HG03095 (cell line): ENCODE measurements at regions not wholly inside any gene's neighbourhood (a gene's known extent, or its start where the extent isn't known, plus 50 kb on each side); places are given as distances from the start of the nearest gene placed in this dataset.

Source experiments
- ATAC-seq: cut with Tn5 transposase; IDR thresholded peaks from one replicate; pipeline ENCODE4 v1.9.1; 2021; ENCODE audit warnings: moderate library complexity; ENCODE audit not compliant: unreplicated experiment

DNA sequence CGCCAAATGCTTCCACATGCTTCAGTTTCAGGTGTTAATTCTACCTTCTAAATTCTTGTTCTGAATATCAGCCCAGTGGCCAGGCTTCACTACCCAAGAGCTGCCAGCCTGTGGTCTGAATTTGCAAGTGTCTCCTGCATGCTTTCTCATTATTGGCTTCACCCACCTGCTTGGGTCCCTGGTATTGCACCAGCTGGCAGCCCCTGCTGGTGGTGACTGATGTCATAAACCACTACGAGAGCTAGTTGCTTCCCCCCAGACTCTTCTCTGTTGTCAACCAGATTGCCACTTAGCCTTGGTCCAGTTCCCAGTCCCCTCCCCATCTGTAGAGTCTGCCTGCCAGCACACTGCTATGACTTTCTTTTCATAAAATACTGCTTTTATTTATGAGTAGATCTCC lies 197.7 kb upstream of the DUSP10 start:
- ATAC-seq: peak; percentile 51

DNA sequence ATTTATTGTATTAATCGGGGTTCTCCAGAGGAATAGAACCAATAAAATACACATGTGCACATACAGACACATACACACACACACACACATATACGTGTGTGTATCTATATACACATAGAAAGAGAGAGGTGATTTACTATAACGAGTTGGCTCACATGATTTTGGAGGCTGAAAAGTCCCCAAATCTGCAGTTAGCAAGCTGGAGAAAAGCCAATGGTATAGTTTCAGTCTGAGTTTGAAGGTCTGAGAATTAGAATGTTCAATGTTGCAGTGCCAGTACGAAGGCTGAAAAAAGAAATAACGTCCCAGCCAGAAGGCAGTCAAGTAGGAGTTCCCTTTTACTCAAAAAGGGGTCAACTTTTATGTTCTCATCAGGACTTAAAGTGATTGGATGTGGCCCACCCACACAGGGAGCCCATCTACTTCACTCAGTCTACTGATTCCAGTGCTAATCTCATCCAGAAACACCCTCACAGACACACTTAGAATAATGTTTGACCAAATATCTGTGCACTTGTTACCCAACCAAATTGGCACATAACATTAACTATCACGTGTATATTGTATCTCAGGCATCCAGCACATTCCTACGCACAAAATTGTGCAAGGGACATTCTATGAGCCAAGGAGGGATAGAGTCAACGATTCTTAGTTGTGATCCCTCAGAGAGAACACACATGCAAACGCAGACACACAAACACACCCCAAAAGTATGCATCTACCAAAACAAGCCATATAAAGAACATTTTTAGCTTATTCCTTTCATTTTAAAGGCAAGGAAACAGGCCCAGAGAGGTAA lies 195.5 kb upstream of the DUSP10 start:
- no peak for ATAC-seq

DNA sequence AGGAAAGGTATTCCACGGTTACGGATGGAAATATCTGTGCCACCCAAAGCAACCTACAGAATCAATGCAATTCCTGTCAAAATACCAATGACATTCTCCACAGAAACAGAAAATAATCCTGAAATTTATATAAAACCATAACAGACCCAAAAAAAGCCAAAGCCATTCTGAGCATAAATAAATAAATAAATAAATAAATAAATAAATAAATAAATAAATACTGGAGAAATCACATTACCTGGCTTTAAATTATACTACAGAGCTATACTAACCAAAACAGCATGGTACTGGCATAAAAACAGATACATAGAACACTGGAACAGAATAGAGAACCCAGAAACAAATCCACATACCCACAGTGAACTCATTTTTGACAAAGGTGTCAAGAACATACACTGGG lies 191.9 kb upstream of the DUSP10 start:
- ATAC-seq: no peak

DNA sequence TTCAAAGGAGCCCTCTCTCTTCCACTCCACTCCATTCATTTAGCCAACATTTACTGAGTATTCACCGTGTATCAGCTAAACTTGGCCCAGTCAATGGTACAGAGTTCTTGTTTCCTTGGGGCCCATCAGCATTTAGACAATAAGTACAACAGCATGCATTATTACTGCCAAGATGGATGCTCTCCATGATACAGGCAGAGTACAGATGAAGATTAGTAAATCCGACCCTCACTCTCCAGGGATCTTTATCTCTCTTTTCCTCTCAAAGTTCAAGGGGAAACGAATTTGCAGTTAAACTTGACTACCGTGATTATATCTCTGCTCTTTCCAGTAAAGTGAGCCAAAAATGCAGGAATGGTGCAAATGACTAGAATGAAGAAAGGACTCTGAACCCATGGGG lies 184.6 kb upstream of the DUSP10 start:
- ATAC-seq: no peak

DNA sequence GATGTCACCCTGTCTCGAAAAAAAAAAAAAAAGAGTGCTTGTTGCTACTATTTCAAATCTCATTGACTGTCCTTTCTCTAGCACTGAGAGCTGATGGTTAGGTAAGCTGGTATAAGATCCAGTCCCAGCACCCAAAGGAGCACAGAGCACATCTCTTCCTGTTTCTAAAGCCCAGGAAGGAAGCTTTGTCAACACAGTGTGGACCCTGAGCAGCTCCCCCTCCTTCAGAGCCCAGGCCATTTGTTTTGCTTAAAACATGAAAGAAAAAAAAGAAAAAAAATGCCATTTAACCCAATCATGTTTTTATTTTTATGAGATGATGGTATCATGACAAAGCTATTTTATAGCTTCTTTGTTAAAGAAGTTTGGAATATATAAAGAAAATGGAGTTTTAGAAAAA lies 184.1 kb upstream of the DUSP10 start:
- ATAC-seq: no peak

DNA sequence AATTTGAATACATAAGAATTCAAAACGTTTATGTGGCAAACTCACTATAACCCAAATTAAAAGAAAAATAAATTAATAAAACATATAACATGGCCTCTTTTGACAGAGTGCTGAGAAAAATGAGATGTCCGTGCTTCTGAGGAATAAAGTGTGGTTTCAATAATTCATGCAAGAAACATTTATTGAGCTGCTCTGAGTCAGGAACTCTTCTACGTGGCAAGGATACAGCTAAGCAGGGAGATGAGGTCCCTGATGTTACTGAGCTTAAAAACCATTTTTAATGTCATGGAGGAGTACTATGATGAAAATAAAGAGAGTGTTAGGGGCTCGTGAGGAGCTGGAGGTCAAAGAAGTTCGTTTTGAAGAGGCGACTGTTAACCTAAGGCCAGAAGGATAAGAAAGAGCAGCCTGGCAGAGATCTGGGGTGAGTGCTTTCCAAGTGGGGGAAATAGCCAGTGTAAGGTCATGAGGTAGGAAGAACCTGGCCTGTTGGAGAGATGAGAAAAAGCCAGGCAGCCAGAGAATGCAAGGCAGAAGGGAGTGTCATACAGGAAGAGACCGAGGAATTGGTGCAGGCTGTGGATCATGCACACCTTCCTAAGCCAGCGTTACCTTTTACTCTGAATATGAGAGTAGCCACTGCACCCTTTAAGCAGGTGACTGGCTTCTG lies 182.2 kb upstream of the DUSP10 start:
- ATAC-seq: no peak

DNA sequence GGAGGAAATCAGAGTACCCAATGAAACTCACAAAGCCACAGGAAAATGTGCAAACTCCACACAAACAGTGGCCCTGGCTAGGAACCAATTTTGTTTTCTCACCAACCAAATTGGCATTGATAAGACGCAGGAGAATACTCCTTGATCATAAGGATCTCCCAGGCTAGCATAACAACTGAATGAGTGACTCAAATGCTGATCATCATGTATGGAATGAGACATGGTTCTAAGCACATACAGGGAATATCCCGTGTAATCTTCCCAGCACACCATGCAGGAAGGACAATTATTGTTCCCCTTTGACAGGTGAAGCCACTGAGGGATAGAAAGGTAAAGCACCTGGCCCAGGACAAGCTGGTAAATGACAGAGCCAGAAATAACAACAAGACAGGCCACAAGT lies 180.0 kb upstream of the DUSP10 start:
- no peak for ATAC-seq

DNA sequence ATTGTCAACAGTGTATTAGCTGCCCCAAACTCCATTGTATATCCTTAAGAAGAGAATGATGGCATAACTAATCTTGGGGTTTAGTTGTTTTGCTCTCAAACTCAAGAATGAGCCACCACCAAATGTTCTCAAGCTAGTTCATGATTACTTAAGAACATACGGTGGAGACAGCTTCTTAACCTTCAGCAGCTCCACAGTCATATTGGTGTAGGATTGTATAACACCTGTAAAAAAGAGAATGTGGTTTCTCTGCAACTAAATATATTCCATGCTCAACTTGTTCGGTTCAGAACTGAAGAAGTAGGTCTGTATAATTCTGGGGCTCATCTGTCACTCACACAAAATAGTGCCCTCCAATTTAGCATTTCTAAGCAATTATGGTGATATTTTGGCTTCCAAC lies 177.9 kb upstream of the DUSP10 start:
- no peak for ATAC-seq

DNA sequence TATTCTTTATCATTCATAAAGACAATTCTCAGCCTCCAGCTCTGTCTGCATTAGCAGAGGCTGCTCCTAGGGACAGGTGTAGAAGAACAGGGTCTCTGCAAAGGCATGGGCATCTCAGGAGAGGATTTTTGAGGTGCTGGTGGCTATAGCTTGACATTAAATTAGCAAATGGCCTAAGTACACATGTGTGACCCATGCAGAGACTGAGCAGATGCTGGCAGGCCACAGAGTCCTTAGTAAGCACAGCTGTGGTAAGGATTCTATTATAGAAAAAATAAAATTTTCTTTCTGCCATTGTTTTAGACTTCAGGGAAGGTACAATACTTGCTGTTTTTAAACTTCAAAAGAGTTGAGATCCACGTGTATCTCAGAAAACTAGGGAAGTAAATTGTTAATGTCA lies 177.5 kb upstream of the DUSP10 start:
- no peak for ATAC-seq

DNA sequence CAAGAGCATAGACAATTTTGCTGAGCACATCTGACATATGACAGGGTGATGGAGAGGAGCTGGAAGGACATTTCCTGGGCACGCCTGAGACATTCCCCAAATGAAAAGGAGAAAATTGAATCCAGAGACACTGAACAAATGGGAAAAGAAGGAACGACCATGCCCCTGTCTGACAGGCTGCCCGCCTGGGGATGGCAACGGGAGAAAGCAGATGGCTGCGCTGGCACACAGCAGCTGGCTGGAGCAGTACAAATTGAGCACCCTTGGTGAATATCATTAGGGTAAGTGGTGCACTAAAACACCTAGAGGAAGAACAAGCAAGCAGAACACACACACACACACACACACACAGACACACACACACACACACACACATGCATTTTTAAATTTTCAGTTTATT lies 174.3 kb upstream of the DUSP10 start:
- no peak for ATAC-seq

DNA sequence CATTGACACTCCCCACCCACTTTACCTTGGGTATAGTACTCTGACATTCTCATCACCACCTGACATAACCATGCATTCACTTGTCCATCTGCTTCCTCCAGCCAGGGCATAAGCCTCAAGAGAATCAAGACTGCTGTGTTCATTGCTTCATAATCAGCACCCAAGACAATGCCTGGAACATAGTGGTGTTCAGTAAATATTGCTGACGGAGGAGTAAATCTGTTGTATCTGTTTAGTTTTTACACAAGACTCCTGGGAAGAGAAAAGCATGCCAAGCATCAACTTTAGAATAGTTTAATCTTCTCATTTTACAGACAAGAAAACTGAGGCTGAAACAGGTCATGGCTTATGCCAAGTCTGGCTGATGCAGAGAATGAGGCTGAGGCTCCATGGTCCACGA lies 173.9 kb upstream of the DUSP10 start:
- no peak for ATAC-seq

DNA sequence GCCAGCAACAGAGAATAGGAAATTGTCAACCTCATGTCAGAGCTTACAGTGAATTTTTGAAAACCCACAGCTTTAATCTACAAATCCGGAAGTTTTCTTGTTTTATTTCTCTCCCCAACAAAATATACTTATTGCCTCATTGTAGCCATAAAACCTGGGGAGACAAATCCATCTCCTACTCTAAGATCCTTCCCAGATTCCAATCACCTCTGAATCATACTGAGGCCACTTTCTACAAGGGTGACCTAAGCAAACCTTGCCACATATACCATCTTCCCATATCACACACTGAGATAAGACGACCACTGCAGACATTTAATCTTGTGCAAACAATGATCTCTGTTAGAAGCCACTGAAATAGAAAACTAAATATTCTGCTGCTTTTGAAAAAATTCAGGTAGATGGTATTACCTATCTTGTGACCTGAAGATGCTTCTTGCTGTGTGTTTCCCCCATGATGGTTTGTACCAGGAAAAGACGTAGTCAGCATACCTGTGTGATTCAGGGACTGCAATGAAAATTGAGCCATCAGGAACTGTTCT lies 171.5 kb upstream of the DUSP10 start:
- ATAC-seq: no peak

DNA sequence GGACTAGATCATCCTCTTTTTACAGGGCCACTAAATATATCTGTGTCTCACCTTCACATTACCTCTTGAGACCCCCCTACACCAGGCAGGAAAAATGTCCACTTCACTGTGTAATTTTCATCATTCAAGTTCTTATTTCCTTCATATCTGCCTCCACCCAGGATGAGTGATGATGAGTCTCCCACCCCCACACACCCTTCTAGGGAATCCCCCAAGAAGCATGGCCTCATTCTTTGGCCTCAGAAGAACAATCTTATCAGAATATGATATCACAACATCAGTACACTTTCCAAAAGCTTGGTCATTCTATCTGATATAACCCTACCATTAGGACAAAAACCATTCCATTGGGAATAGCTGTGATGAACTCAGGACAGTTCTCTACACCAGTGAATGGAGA lies 170.3 kb upstream of the DUSP10 start:
- no peak for ATAC-seq

DNA sequence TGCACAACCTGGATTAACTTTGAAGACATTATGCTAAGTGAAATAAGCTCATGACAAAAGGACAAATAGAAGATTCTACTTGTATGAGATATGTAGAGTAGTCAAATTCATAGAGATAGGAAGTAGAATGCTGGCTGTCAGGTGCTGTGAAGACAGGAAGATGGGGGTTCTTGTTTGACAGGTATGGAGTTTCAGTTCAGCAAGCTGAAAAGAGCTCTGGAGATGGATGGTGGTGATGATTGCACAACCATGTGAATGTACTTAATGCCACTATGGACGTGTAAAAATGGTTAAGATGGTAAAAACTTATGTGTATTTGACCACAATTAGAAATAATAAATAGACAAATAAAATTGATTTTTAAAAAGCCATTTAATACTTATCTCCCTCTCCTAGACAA lies 169.8 kb upstream of the DUSP10 start:
- peak; percentile 82 for ATAC-seq

DNA sequence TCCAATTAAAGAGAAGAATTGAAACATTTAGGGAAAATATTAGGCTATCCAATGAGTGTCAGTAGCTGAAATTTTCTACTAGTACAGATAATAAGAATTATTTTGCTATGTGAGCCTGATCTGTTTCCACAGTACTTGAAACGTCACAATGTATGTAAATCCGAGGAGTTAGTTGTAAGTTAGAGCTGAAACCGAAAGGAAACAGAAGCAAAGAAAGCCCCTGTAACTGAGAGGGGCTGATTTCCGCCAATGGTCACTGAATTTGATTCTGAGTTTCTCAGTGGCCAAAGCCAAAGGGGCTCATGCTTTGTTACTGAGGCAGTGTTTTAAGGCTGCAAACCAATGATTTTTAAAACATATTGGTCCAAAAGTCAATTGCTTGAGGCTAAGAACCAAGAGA lies 168.3 kb upstream of the DUSP10 start:
- ATAC-seq: no peak

DNA sequence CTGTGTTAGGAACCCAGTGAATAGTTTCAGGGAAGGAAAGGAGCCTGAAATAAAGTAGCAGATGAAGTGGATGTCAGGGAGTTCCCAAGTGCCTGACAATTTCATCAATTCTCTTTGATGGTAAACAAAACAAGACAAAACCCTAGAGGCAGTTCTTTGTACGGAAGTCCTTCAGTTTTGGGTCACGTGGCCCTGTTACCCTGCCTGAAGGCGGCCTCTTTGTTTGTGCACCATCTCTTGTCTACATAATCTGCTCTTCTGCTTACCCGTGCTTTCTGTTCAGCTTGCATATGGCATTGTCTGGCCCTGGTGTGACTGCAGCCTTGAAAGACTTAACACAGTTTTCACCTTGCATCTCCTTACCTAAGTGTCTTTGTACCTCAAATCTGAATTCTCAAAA lies 166.7 kb upstream of the DUSP10 start:
- no peak for ATAC-seq

DNA sequence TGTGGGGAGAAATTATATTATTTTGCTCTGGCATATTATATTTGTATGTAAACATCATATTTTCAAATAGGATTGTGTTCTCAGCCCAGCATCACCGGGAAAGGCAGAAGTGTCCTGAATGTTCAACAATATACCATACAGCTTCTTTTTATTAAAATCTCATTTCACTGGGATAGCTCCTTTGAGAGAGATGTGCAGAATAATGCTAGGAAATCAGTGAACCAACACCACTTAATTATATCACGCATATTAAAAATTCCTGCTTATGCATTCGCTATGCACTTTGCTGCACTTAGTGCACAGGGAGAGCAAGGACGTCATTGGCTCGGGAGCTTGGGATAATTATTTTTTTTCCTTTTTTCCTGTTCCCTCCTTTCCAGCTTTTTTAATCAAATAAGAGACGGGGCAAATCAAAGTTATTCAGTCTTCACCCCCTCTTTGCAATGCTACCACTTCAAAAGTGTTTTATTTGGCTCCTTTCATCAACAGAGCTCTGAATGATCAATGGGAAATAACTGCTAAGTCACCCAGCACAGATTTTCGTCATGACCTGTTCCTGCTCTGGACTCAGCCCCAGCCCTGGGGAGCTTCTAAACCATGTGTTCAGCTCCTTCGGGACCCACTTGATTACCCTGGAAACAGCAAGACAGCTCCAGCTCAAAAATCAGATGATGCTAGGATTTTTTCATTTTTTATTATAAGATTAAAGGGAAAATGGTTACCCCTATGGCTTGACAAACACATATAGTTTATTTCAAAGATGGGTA lies 165.5 kb upstream of the DUSP10 start:
- no peak for ATAC-seq

DNA sequence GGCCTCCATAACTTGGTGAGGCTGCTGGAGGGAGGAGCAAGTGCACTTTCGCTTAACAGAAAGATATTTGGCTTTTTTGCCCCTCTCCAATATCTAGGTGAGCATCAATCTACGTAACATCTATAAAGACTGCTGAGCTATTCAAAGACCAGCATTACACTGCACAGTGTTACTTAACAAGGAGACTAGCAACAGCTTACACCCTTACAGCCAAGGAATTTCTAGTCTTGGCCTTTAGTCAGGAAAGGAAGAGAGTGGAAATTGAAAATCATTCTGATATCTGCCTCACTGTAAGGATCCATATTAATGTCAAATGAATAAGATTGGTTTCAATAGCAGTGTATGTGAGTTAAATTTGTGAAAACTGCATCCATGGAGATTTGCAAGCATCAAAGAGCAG lies 163.9 kb upstream of the DUSP10 start:
- no peak for ATAC-seq

DNA sequence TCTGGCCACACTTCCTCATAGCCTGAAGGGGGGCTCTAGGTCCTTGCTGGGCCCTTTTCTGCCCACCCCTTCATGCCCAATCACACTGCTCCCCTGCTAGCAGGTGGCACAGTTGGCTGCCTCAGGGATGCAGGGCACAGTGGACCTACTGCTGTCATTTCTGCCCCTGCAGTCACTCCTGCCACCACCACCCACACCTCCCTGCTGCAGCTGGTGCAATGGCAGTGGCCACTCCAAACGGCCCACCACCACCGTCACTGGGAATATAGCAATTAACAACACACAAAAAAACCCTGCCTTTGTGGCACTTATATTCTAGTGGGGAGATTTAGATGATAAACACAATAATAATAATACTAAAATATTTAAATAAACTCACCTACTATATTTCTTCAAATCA lies 162.4 kb upstream of the DUSP10 start:
- no peak for ATAC-seq

DNA sequence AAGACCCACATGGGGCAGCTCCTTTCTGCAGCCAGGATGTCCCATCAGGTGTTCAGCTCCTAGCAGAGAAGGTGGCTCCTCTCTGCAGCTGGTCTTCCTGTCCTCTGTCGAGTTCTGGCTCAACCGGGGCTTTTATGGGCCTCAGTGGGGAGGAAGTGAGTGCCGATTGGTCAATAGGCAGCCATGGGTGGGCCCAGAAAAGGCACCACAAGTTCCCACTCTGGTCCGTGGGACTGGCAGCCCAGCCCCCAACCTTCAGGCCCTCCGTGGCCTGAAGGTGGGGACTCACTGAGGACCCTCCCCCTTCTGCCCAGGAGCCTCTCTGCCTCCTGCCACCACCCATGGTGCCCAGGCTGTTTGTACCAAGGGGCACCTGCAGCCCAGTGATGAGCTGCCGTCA lies 161.7 kb upstream of the DUSP10 start:
- no peak for ATAC-seq

DNA sequence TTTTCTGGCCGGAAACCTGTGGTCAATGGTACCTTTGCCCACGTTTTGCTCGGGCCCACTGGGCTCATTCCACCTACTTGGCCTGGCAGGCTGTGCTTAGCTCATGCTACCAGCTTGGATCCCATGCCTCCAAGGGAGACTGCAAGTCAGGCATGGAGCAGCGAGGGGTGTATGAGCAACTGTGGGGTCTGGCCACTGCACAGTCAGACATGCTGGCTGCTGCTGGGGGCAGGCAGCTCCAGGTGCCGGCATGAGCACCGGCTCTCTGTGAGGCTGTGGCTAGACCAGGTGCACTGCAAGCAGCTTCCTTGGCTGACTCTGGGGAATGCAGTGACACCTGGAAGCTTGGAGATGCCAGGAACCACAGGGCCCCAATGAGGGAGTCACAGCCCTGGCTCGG lies 161.1 kb upstream of the DUSP10 start:
- no peak for ATAC-seq

DNA sequence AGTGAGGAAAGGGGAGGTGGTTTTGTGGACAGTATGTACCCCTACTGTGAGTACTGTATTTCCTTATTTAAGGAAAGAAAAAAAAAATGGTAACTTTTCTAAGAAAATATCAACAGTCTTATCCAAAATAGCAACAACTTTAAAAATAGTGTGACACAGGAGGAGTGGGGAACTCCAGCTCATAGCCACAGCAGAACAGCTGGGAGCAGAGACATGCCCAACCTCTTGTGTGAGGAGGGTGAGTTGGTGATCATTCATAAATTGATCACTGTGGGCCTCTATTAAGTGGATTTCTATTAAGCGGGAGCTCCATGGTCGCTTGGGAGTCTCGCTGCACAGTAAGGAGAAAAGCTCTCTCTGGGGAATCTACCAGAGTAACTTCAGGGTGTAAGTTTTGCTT lies 158.8 kb upstream of the DUSP10 start:
- no peak for ATAC-seq
